ENCODE measurements at regions not wholly inside any gene's neighbourhood (a gene's known extent, or its start where the extent isn't known, plus 50 kb on each side); places are given as distances from the start of the nearest gene placed in this dataset.

GRCh38 chr12:93199831-93200236, 177.9 kb upstream of the NUDT4 start:
- no peaks in the 10 kb centered on the region for H3K9me3 ChIP-seq (ENCODE audit: insufficient read depth in 2 of 2, low read depth in 1 of 2, low read length in 1 of 2)
- H3K79me2 ChIP-seq (ENCODE audit: control insufficient read depth in 1 of 2, insufficient read depth in 2 of 2, low read length in 2 of 2): no peaks in the 10 kb centered on the region
- H3K4me1 ChIP-seq (replicated peaks in 1 of 4; ENCODE audit: control insufficient read depth in 3 of 4, insufficient read depth in 4 of 4, low read length in 3 of 4): no peaks in the 10 kb centered on the region
- ChIA-PET CTCF (ENCODE audit: partially characterized antibody) (no interaction called here), POLR2A (ENCODE audit: partially characterized antibody) (interaction anchor here (0.6 kb wide), 1 partner anchor 220 kb away, joined by 5 read pairs; no protein-coding TSS in a partner anchor)
- H2BK120ac ChIP-seq (replicated peaks; ENCODE audit: low read depth, low read length): no peak overlapping the region
- no peak overlapping the region for H3K23ac ChIP-seq (ENCODE audit: insufficient read length)
- H2BK12ac ChIP-seq (ENCODE audit: low read depth, low read length): no peak overlapping the region
- no peak overlapping the region for H3K4me2 ChIP-seq (ENCODE audit: insufficient read depth in 1 of 2, low read depth in 2 of 2, low read length in 2 of 2)
- H2BK15ac ChIP-seq (ENCODE audit: low read length): no peak overlapping the region
- H3K14ac ChIP-seq (ENCODE audit: insufficient read length): no peak overlapping the region
- H3K79me1 ChIP-seq (ENCODE audit: low read depth, low read length): no peaks in the 10 kb centered on the region
- 78% methylated on average over 2 of the region's 2 CpGs; no CpG with 5 or more reads in 1 of the 2 experiments for WGBS, 2 experiments (ENCODE audit: extremely low coverage in 1 of 2, insufficient coverage in 1 of 2, insufficient read length in 1 of 2, insufficient replicate concordance in 2 of 2, low coverage in 1 of 2, low lambda C conversion rate in 2 of 2, missing lambda C conversion rate in 1 of 2)
- H2AFZ ChIP-seq (ENCODE audit: low read length): no peak overlapping the region
- H3K27me3 ChIP-seq (replicated peaks in 1 of 4; ENCODE audit: control insufficient read depth in 3 of 4, extremely low read depth in 1 of 4, insufficient read depth in 3 of 4, low read length in 3 of 4): no peaks in the 10 kb centered on the region
- no peak for TF ChIP-seq SP4 (IDR thresholded peaks at IDR 0.05; ENCODE audit: low read length)
- TF ChIP-seq PHF8 (conservative IDR thresholded peaks at IDR 0.05; ENCODE audit: low read depth, low read length): no peak
- no peak for TF ChIP-seq YY1 (IDR thresholded peaks at IDR 0.05; ENCODE audit: low read depth, low read length)
- no peak for TF ChIP-seq TCF12 (IDR thresholded peaks at IDR 0.05; ENCODE audit: low read depth, low read length)
- no peak for TF ChIP-seq RBBP5 (IDR thresholded peaks at IDR 0.05; ENCODE audit: borderline replicate concordance, low read depth, low read length)
- no peak for TF ChIP-seq FOSL1 (IDR thresholded peaks at IDR 0.05; ENCODE audit: insufficient read depth, low read depth, low read length)
- no peak for TF ChIP-seq CTBP2 (IDR thresholded peaks at IDR 0.05; ENCODE audit: borderline replicate concordance, insufficient read depth, insufficient read length, low read length)
- TF ChIP-seq BCL11A (IDR thresholded peaks at IDR 0.05; ENCODE audit: low read depth in 2 of 2, low read length in 2 of 2): no peak
- TF ChIP-seq TAF1 (IDR thresholded peaks at IDR 0.05; ENCODE audit: low read depth, low read length): no peak
- no peak for TF ChIP-seq KDM1A (IDR thresholded peaks at IDR 0.05; ENCODE audit: borderline replicate concordance, low read length)
- H4K8ac ChIP-seq (ENCODE audit: extremely low read depth, insufficient read depth, low read length): no peak overlapping the region
- no peak overlapping the region for H2BK5ac ChIP-seq (ENCODE audit: low read depth, low read length)
- H2AK5ac ChIP-seq (ENCODE audit: low read depth, low read length): no peak overlapping the region
- no peaks in the 10 kb centered on the region for H3K36me3 ChIP-seq (ENCODE audit: control insufficient read depth in 2 of 4, insufficient read depth in 4 of 4, low read length in 3 of 4)
- no peak overlapping the region for H3K9ac ChIP-seq (replicated peaks in 1 of 4; ENCODE audit: extremely low read depth in 1 of 4, low read depth in 3 of 4, low read length in 3 of 4)
- no peaks in the 10 kb centered on the region for H4K20me1 ChIP-seq (replicated peaks in 1 of 2; ENCODE audit: control insufficient read depth in 1 of 2, insufficient read depth in 2 of 2, low read length in 2 of 2)
- no peak overlapping the region for H4K91ac ChIP-seq (replicated peaks; ENCODE audit: insufficient read length, low read length)
- H2BK20ac ChIP-seq (ENCODE audit: low read length): no peak overlapping the region
- no peak overlapping the region for H3K56ac ChIP-seq (replicated peaks; ENCODE audit: insufficient read length, low read depth, low read length)
- no peaks in the 10 kb centered on the region for H3K23me2 ChIP-seq (ENCODE audit: low read depth, low read length)
- H3K4ac ChIP-seq (replicated peaks; ENCODE audit: insufficient read length, low read depth, low read length): no peak overlapping the region
- no peak overlapping the region for H3K4me3 ChIP-seq (ENCODE audit: extremely low read depth in 1 of 4, insufficient read depth in 2 of 4, low read depth in 3 of 4, low read length in 4 of 4)
- no peak overlapping the region for H3K27ac ChIP-seq (ENCODE audit: low read depth, low read length)
- no peak for FAIRE-seq
- H3K18ac ChIP-seq (ENCODE audit: extremely low read depth, low read length): no peak overlapping the region
- no peak for DNase-seq (ENCODE audit: low read depth in 1 of 2, low spot score in 2 of 2)
- no peak overlapping the region for H4K5ac ChIP-seq (ENCODE audit: insufficient read length, low read depth, low read length)

All from H1 (cell line).